K562 (cell line): ENCODE measurements at regions not wholly inside any gene's neighbourhood (a gene's known extent, or its start where the extent isn't known, plus 50 kb on each side); places are given as distances from the start of the nearest gene placed in this dataset.

Experiments used
- CREB5 ChIP-seq: fragments of 250-450 bp; sonication (Bioruptor Pico); IDR thresholded peaks from 2 replicates; pipeline ENCODE4 v1.5.0; 2020; ENCODE audit warnings: mild to moderate bottlenecking
- ETV6 ChIP-seq, 3 experiments: fragments of 150-350 bp in 1 of 3; sonication (generic) in 1 of 3; formaldehyde crosslinking in 1 of 3; IDR thresholded peaks; 2 replicates each; pipeline versions ENCODE4 v1.6.1 to v1.8.0; 2014 to 2022; ENCODE audit warnings: borderline replicate concordance in 2 of 3, low read depth in 2 of 3, antibody characterized with exemption in 1 of 3, low read length in 1 of 3, mild to moderate bottlenecking in 1 of 3, missing genetic modification reagents in 1 of 3
- FOXK2 ChIP-seq, 2 experiments: fragments of 450-650 bp; IDR thresholded peaks in 1 of 2; conservative IDR thresholded peaks in 1 of 2; 2 replicates each; pipeline ENCODE4 v1.6.1; 2016; ENCODE audit warnings: low read depth in 2 of 2, mild to moderate bottlenecking in 1 of 2
- GMEB1 ChIP-seq: fragments of 250-450 bp; sonication (Bioruptor Pico); IDR thresholded peaks from 2 replicates; pipeline ENCODE4 v1.4.0; 2020; ENCODE audit warnings: mild to moderate bottlenecking
- GTF2A2 ChIP-seq: IDR thresholded peaks from 2 replicates; pipeline ENCODE4 v1.6.1; 2016; ENCODE audit warnings: mild to moderate bottlenecking, missing genetic modification characterization, missing compliant biosample characterization
- HNRNPH1 ChIP-seq: fragments of 200-400 bp; formaldehyde crosslinking; optimal IDR thresholded peaks from 2 replicates; pipeline ENCODE3; 2017; ENCODE audit warnings: low read depth, mild to moderate bottlenecking, low read length, moderate library complexity
- HNRNPLL ChIP-seq: fragments of 200-400 bp; formaldehyde crosslinking; IDR thresholded peaks from 2 replicates; pipeline ENCODE4 v1.6.1; 2017; ENCODE audit warnings: low read length, low read depth, mild to moderate bottlenecking; ENCODE audit not compliant: poor library complexity, severe bottlenecking
- HOXB6 ChIP-seq: fragments of 250-450 bp; sonication (Bioruptor Pico); IDR thresholded peaks from 2 replicates; pipeline ENCODE4 v1.5.1; 2022; ENCODE audit warnings: mild to moderate bottlenecking, borderline replicate concordance
- MEF2D ChIP-seq: conservative IDR thresholded peaks from 2 replicates; pipeline ENCODE4 v1.6.1; 2016; ENCODE audit warnings: low read depth, missing genetic modification characterization, missing compliant biosample characterization
- PHB ChIP-seq: fragments of 250-450 bp; sonication (Bioruptor Pico); IDR thresholded peaks from 2 replicates; pipeline ENCODE4 v1.5.0; 2021
- RBM14 ChIP-seq: fragments of 200-400 bp; formaldehyde crosslinking; IDR thresholded peaks from 2 replicates; pipeline ENCODE4 v1.6.1; 2018; ENCODE audit warnings: low read depth, mild to moderate bottlenecking, low read length, moderate library complexity, borderline replicate concordance; ENCODE audit not compliant: insufficient read depth
- RHOXF2B ChIP-seq: fragments of 250-450 bp; sonication (Bioruptor Pico); conservative IDR thresholded peaks from 2 replicates; pipeline ENCODE4 v1.5.1; 2021
- SMAD4 ChIP-seq: fragments of 250-450 bp; sonication (Bioruptor Pico); conservative IDR thresholded peaks from 2 replicates; pipeline ENCODE4 v1.8.0; 2021; ENCODE audit warnings: inconsistent platforms, mild to moderate bottlenecking, moderate library complexity
- TEAD1 ChIP-seq, 2 experiments: fragments of 450-650 bp in 1 of 2; sonication (generic) in 1 of 2; formaldehyde crosslinking; IDR thresholded peaks; 2 replicates each; pipeline versions ENCODE4 v1.4.0 to v1.8.0; 2020 to 2022; ENCODE audit warnings: mild to moderate bottlenecking in 2 of 2, missing genetic modification reagents in 1 of 2
- ZBTB1 ChIP-seq: sonication (generic); formaldehyde crosslinking; IDR thresholded peaks from 2 replicates; pipeline ENCODE4 v1.8.1; 2023; ENCODE audit warnings: missing genetic modification reagents, low read depth, mild to moderate bottlenecking, borderline replicate concordance
- ZBTB12 ChIP-seq: fragments of 250-450 bp; sonication (Bioruptor Pico); IDR thresholded peaks from 2 replicates; pipeline ENCODE4 v1.4.0; 2020
- ZEB2 ChIP-seq: fragments of 450-650 bp; IDR thresholded peaks from 2 replicates; pipeline ENCODE4 v1.6.1; 2016
- ZNF124 ChIP-seq: sonication (generic); formaldehyde crosslinking; IDR thresholded peaks from 2 replicates; pipeline ENCODE4 v1.8.1; 2022; ENCODE audit warnings: missing genetic modification reagents
- ZNF184 ChIP-seq: sonication (generic); formaldehyde crosslinking; IDR thresholded peaks from 2 replicates; pipeline ENCODE4 v1.5.0; 2020; ENCODE audit warnings: missing genetic modification reagents
- ZNF444 ChIP-seq: fragments of 250-450 bp; sonication (Bioruptor Pico); IDR thresholded peaks from 2 replicates; pipeline ENCODE4 v1.4.0; 2020; ENCODE audit warnings: mild to moderate bottlenecking, moderate library complexity
- ZNF639 ChIP-seq, 2 experiments: fragments of 200-800 bp in 1 of 2; sonication (Bioruptor generic) in 1 of 2; sonication (generic) in 1 of 2; formaldehyde crosslinking in 1 of 2; IDR thresholded peaks in 1 of 2; conservative IDR thresholded peaks in 1 of 2; 2 replicates each; pipeline versions ENCODE4 v1.5.0 to v1.6.1; 2016 to 2020; ENCODE audit warnings: missing compliant biosample characterization in 1 of 2, missing genetic modification characterization in 1 of 2, missing genetic modification reagents in 1 of 2

- 0 out of 2 replicates have a peak, but pooled peaks have one; percentile 34 for TF ChIP-seq ZBTB12 (CRISPR knock-in tag)
- TF ChIP-seq ZBTB1 (CRISPR knock-in tag), result no peak
- peak in 1 of 2 experiments; percentile 56; a peak in 1 of 4 replicates for TF ChIP-seq TEAD1 (CRISPR knock-in tag; IDR thresholded peaks at IDR 0.05)
- no peak for TF ChIP-seq GTF2A2
- TF ChIP-seq HNRNPLL, result peak; percentile 88
- no peak for TF ChIP-seq CREB5 (CRISPR knock-in tag)
- TF ChIP-seq RHOXF2B (CRISPR knock-in tag), result no peak
- TF ChIP-seq ETV6 (IDR thresholded peaks at IDR 0.05; ENCODE audit: borderline replicate concordance in 1 of 2, low read depth in 2 of 2, low read length in 1 of 2), result no peak
- no peak for TF ChIP-seq ETV6 (CRISPR knock-in tag; IDR thresholded peaks at IDR 0.05; ENCODE audit: borderline replicate concordance)
- TF ChIP-seq GMEB1 (CRISPR knock-in tag), result peak; percentile 94
- peak in 1 of 2 experiments; percentile 91; a peak in 2 of 4 replicates for TF ChIP-seq ZNF639 (CRISPR knock-in tag; conservative IDR thresholded peaks at IDR 0.05 in 1 of 2, IDR thresholded peaks at IDR 0.05 in 1 of 2)
- TF ChIP-seq FOXK2 (conservative IDR thresholded peaks at IDR 0.05 in 1 of 2, IDR thresholded peaks at IDR 0.05 in 1 of 2; ENCODE audit: low read depth in 2 of 2), result peak; percentile 22 to 67; a peak in 2 of 4 replicates
- TF ChIP-seq HOXB6 (CRISPR knock-in tag), result no peak
- TF ChIP-seq ZNF184 (CRISPR knock-in tag), result no peak
- no peak for TF ChIP-seq ZNF444 (CRISPR knock-in tag)
- no peak for TF ChIP-seq RBM14
- TF ChIP-seq ZEB2, result peak; percentile 79
- peak; percentile 62; the same call in 1 of the 2 replicates for TF ChIP-seq SMAD4 (CRISPR knock-in tag)
- no peak for TF ChIP-seq HNRNPH1
- TF ChIP-seq PHB (CRISPR knock-in tag), result no peak
- TF ChIP-seq ZNF124 (CRISPR knock-in tag), result no peak
- no peak for TF ChIP-seq MEF2D (tag)
These were observed 69.2 kb upstream of the CCDC180 start (continued) for GRCh38 chr9:97237951-97238889.
